Panc1 (cell line): ENCODE measurements at regions not wholly inside any gene's neighbourhood (a gene's known extent, or its start where the extent isn't known, plus 50 kb on each side); places are given as distances from the start of the nearest gene placed in this dataset.

ENCODE experiments used
- ATAC-seq: fragments of 200-7000 bp; cut with Tn5 transposase; 2 replicates; pipeline ENCODE4 v1.9.1; 2020; ENCODE audit warnings: mild to moderate bottlenecking, moderate library complexity
- BruUV-seq: library from RNA; stranded (reverse); fragments of 400-500 nt; replicated peaks from 2 replicates; lab custom pipeline; 2021; lab: Mats Ljungman, UMichigan
- CTCF ChIA-PET: fragments of 300-600 bp; sonication (Branson Sonifier 250); formaldehyde crosslinking; loops from one replicate; lab custom pipeline; 2022; ENCODE audit warnings: antibody characterized with exemption; lab: Charles Lee
- POLR2A ChIA-PET: fragments of 300-600 bp; sonication (Branson Sonifier 250); formaldehyde crosslinking; loops from one replicate; lab custom pipeline; 2022; ENCODE audit warnings: antibody characterized with exemption; lab: Charles Lee
- DNase-seq: peaks from one replicate; pipeline ENCODE4 v3.0.0-alpha.2; 2010; ENCODE audit warnings: low read depth, low spot score
- H3K27ac ChIP-seq: 2 replicates; pipeline ENCODE4 v1.5.1; 2011; ENCODE audit warnings: mild to moderate bottlenecking, low read length, inconsistent platforms
- H3K27me3 ChIP-seq: fragments of 200-500 bp; sonication (Bioruptor generic); 2 replicates; pipeline ENCODE4 v1.6.0; 2014; ENCODE audit warnings: low read length, inconsistent platforms; ENCODE audit not compliant: control insufficient read depth, insufficient read depth
- H3K36me3 ChIP-seq: fragments of 200-500 bp; sonication (Bioruptor generic); 2 replicates; pipeline ENCODE4 v1.5.1; 2014; ENCODE audit warnings: inconsistent platforms, mild to moderate bottlenecking, low read length, moderate library complexity; ENCODE audit not compliant: control insufficient read depth, insufficient read depth
- H3K4me1 ChIP-seq: 2 replicates; pipeline ENCODE4 v1.5.1; 2011; ENCODE audit warnings: inconsistent platforms, mild to moderate bottlenecking, low read length, moderate library complexity; ENCODE audit not compliant: control insufficient read depth, insufficient read depth
- H3K4me3 ChIP-seq, 2 experiments: 2 replicates each; pipeline ENCODE4 v1.5.1; 2011 to 2012; ENCODE audit warnings: low read depth in 2 of 2, low read length in 2 of 2, mild to moderate bottlenecking in 2 of 2, inconsistent platforms in 1 of 2, moderate library complexity in 1 of 2
- H3K9me3 ChIP-seq: fragments of 200-500 bp; sonication (Bioruptor generic); 2 replicates; pipeline ENCODE4 v1.5.1; 2014; ENCODE audit warnings: low read depth, mild to moderate bottlenecking, inconsistent platforms, low read length, moderate library complexity; ENCODE audit not compliant: control insufficient read depth, insufficient read depth
- CTCF ChIP-seq: fragments of 450-650 bp; IDR thresholded peaks from 2 replicates; pipeline ENCODE4 v1.5.1; 2017; ENCODE audit warnings: mild to moderate bottlenecking
- POLR2AphosphoS5 ChIP-seq: IDR thresholded peaks from 2 replicates; pipeline ENCODE4 v1.6.1; 2012; ENCODE audit warnings: mild to moderate bottlenecking, low read depth, low read length, moderate library complexity
- REST ChIP-seq, 2 experiments: IDR thresholded peaks; 2 replicates each; pipeline ENCODE4 v1.6.1; 2011 to 2012; ENCODE audit warnings: low read depth in 2 of 2, control low read depth in 1 of 2, low read length in 1 of 2, mild to moderate bottlenecking in 1 of 2, moderate library complexity in 1 of 2; ENCODE audit not compliant: insufficient read depth in 1 of 2
- SIN3A ChIP-seq: IDR thresholded peaks from 2 replicates; pipeline ENCODE4 v1.6.1; 2012; ENCODE audit warnings: low read depth, mild to moderate bottlenecking, low read length, moderate library complexity, borderline replicate concordance; ENCODE audit not compliant: insufficient read depth
- TCF7L2 ChIP-seq: IDR thresholded peaks from 2 replicates; pipeline ENCODE4 v1.6.1; 2011; ENCODE audit warnings: mild to moderate bottlenecking, low read depth, low read length, inconsistent platforms
- in situ Hi-C: cut with HindIII; loops from 2 replicates; pipeline ENCODE4 v1.10.0; 2016; ENCODE audit warnings: low sequenced_read_pairs, low pct_unique_long_range_greater_than_20kb
- intact Hi-C: fragments of 100-400 bp; cut with micrococcal nuclease; formaldehyde crosslinking; loops from one replicate; pipeline ENCODE4 v1.10.0; 2022; ENCODE audit not compliant: unreplicated experiment

DNA sequence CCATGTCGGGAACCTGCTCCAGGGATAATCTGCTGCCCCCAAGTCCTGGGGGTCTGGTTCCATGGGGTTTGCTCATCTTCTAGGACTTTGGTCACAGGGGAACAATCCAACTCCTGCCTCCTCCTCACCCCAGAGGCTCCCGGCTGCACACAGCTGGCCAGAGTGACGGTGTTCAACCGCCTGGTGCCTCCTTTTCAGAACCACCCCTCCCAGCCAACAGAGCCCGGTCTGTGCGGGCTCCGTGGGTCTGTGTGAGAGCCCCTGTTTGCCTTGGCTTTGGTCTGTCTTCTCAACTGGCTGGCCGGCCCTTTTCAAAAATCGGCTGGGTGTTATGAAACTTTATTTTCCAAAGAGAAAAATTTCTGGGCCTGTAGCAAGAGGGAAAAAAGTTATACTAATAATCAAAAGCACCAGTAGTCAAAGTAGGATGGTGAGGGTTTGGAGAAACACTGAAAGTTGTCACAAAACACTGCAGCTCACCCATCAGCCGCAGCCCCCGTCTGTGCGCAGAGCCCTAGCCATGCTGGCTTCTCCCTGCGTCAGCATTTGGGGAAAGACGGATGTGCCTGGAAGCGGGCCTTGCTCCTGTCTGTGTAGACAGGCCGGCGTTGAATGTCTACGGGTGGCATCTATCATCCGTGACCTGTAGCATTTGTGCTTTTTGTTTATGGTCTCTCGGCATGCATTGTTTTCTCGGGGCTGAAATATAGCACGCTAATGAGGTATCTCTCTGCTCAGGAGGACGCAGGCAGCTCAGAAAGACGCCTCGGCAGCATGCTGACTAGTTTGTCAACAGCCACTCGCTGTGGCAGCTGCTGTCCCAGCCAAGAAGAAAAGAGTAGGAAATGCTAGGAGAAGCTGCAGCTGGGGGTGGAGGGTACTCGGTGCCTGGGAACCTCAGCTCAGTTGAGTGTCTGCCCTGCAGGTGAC, 138.6 kb downstream of the GLI2 start:
- Histone ChIP-seq H3K27ac (no peak overlapping the region), H3K36me3 (no peaks in the 10 kb centered on the region), H3K4me1 (no peaks in the 10 kb centered on the region; the same call in 1 of the 2 replicates), H3K4me3 (no peak overlapping the region), H3K9me3 (no peaks in the 10 kb centered on the region), H3K27me3 (no peaks in the 10 kb centered on the region)
- ATAC-seq: no peak
- in situ Hi-C loops (no loop called here), intact Hi-C loops (no loop called here)
- DNase-seq: no peak
- TF ChIP-seq REST (IDR thresholded peaks at IDR 0.05; ENCODE audit: insufficient read depth in 1 of 2, low read depth in 2 of 2, low read length in 1 of 2) (no peak), CTCF (no peak), TCF7L2 (no peak), SIN3A (no peak), POLR2AphosphoS5 (no peak)
- POLR2A ChIA-PET: no interaction called here
- CTCF ChIA-PET: no interaction called here
- no TSS peak for BruUV-seq

- Histone ChIP-seq H3K27me3 (no peaks in the 10 kb centered on the region), H3K4me1 (no peaks in the 10 kb centered on the region; the same call in 1 of the 2 replicates), H3K4me3 (no peak overlapping the region), H3K27ac (no peak overlapping the region), H3K36me3 (no peaks in the 10 kb centered on the region), H3K9me3 (no peaks in the 10 kb centered on the region)
- DNase-seq: no peak
- no peak for TF ChIP-seq CTCF
- TF ChIP-seq TCF7L2: no peak
- TF ChIP-seq POLR2AphosphoS5: no peak
- TF ChIP-seq REST (IDR thresholded peaks at IDR 0.05; ENCODE audit: insufficient read depth in 1 of 2, low read depth in 2 of 2, low read length in 1 of 2): no peak
- no peak for TF ChIP-seq SIN3A
- intact Hi-C loops: no loop called here
- POLR2A ChIA-PET: no interaction called here
- CTCF ChIA-PET: no interaction called here
- BruUV-seq: no TSS peak
- 0 out of 2 replicates have a peak, but pooled peaks have one; percentile 17 for ATAC-seq
- in situ Hi-C loops: no loop called here
These were observed 139.2 kb downstream of the GLI2 start for GRCh38 chr2:120874888-120875275.
